ENCODE measurements at regions not wholly inside any gene's neighbourhood (a gene's known extent, or its start where the extent isn't known, plus 50 kb on each side); places are given as distances from the start of the nearest gene placed in this dataset.

GRCh38 chr6:30806581-30807183, 62.3 kb upstream of the IER3 start:
- no peak for DNase-seq (ENCODE audit: extremely low read depth, low read depth)
- H3K4me3 ChIP-seq (replicated peaks; ENCODE audit: low read depth, low read length) = no peak overlapping the region
- no peak for TF ChIP-seq CTCF (IDR thresholded peaks at IDR 0.05; ENCODE audit: low read depth, low read length, missing control alignments)

- H3K4me3 ChIP-seq (replicated peaks; ENCODE audit: low read depth, low read length) = no peak overlapping the region
- no peak for TF ChIP-seq CTCF (IDR thresholded peaks at IDR 0.05; ENCODE audit: low read depth, low read length, missing control alignments)
- DNase-seq (ENCODE audit: extremely low read depth, low read depth) = no peak
These were observed 60.0 kb upstream of the IER3 start for GRCh38 chr6:30804333-30804732.

DNA sequence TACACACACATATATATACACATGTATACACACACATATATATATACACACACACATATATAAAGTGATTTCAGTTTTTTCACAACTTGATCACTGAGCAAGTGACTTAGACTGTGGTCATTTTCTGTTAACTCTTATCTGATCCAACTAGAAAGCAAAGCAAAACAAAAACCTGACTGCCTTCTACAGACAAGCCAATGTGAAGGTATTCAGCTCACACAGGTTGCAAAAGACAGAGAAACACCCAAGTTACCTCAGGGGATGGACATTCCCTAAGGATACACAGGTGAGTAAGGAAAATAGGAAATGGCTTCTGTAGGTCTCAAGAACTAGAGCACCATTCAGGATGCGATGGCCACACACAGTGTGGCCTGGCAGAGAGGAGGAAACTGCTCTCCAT, 58.4 kb upstream of the IER3 start:
- DNase-seq (ENCODE audit: extremely low read depth, low read depth) = no peak
- TF ChIP-seq CTCF (IDR thresholded peaks at IDR 0.05; ENCODE audit: low read depth, low read length, missing control alignments) = no peak
- no peak overlapping the region for H3K4me3 ChIP-seq (replicated peaks; ENCODE audit: low read depth, low read length)

DNA sequence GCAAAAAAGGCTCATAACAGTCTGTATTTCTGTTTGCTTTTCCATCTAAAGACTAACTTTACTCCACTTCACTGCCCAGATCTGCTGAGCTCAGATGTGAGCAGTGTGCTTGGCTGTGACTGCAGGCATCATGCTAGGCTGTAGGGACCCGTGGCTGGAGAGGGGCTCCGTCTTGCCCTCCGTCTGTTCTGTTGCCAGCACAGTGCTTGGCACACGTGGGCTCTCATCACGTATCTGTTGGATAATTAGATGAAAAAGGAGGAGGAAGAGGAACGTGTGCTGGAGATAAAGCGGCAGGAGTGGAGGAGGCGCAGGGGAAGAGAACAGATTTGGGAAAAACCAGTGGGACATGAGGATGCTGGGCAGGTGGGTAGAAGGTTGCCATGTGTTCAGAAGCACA, 57.6 kb upstream of the IER3 start:
- H3K4me3 ChIP-seq (replicated peaks; ENCODE audit: low read depth, low read length) = no peak overlapping the region
- TF ChIP-seq CTCF (IDR thresholded peaks at IDR 0.05; ENCODE audit: low read depth, low read length, missing control alignments) = no peak
- DNase-seq (ENCODE audit: extremely low read depth, low read depth) = no peak

GRCh38 chr6:30800871-30801270, 56.5 kb upstream of the IER3 start:
- TF ChIP-seq CTCF (IDR thresholded peaks at IDR 0.05; ENCODE audit: low read depth, low read length, missing control alignments) = no peak
- DNase-seq (ENCODE audit: extremely low read depth, low read depth) = no peak
- no peak overlapping the region for H3K4me3 ChIP-seq (replicated peaks; ENCODE audit: low read depth, low read length)

DNA sequence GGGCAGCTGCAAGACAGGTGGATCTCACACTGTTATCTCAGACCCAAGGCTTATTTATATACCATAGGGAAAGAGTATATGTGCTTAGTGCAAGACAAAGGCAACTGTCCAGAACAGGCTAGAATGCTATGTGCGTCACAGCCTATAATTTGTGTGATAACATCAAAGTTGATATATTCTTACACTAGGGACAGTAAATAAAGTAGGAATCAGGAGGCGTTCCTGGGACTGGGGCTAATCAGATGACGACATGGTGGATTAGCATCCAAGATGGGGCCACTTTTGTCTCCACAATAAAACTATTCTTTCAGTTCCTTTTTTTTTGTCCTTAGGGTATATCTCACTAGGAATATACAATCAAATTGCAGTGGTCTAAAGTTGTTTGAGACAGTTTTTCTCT, 54.9 kb upstream of the IER3 start:
- TF ChIP-seq CTCF (IDR thresholded peaks at IDR 0.05; ENCODE audit: low read depth, low read length, missing control alignments) = no peak
- H3K4me3 ChIP-seq (replicated peaks; ENCODE audit: low read depth, low read length) = no peak overlapping the region
- no peak for DNase-seq (ENCODE audit: extremely low read depth, low read depth)

DNA sequence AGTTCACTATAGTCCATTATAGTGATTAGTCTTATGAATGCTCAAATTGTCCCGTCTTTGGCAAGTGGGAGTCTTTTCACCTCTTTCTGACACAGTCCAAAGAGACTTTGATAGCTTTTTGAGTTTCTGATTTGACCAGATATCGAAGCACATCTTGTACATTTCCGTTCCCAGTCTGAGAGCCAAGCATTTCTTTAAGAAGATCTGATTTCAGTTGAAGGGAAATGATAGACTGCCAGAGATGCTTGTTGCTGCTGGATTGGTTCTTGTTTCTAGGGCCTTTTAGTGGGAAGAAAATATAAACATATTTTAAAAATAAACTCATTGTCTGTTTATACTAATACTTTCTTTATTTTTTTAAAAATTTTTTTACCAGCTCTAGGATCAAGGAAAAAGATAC, 54.1 kb upstream of the IER3 start:
- no peak for TF ChIP-seq CTCF (IDR thresholded peaks at IDR 0.05; ENCODE audit: low read depth, low read length, missing control alignments)
- H3K4me3 ChIP-seq (replicated peaks; ENCODE audit: low read depth, low read length) = no peak overlapping the region

More for the DNA sequence above, 54.1 kb upstream of the IER3 start:
- no peak for DNase-seq (ENCODE audit: extremely low read depth, low read depth)

Data from HFF-Myc (cell line).